Mammary epithelial cell (primary cell): ENCODE measurements at regions not wholly inside any gene's neighbourhood (a gene's known extent, or its start where the extent isn't known, plus 50 kb on each side); places are given as distances from the start of the nearest gene placed in this dataset.

Experiments
- EZH2 ChIP-seq: IDR thresholded peaks from 2 replicates; pipeline ENCODE4 v1.6.1; 2012; ENCODE audit warnings: low read length, inconsistent platforms, borderline replicate concordance
- TF ChIP-seq, protein P1 (sequence below), 2 donors: IDR thresholded peaks in 1 of 2; conservative IDR thresholded peaks in 1 of 2; 2 replicates each; pipeline ENCODE4 v1.5.1; 2011 to 2012; ENCODE audit warnings: inconsistent platforms in 2 of 2, low read length in 2 of 2, mild to moderate bottlenecking in 2 of 2, control low read depth in 1 of 2, low read depth in 1 of 2; ENCODE audit not compliant: insufficient read depth in 1 of 2; ENCODE audit errors: extremely low read depth in 1 of 2

DNA sequence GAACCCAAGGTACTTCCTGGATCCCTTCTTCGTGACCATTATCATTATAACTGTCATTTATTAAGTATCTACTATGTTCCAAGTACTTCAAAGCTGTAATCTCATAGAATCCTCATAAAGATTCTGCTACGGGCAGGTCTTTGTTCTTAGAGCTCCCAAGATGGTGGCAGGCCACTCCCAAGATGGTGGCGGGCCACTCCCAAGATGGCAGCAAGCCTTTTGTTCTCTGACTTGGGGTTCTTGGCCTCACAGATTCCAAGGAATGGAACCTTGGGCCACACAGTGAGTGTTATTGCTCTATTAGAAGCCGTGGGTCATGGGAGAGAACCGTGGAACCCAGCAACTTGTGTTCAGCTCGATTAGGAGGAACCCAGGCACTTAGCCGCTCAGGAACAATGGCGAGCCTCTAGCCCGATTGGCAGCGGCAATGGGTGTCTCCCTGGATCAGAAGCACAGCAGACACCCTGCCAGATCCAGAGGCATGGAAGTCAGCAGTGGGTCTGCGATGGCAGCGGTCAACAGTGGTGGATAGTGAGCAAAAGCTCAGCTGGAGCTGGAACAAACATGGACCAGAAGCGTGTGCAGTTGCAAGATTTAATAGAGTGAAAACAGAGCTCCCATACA, 193.7 kb upstream of the BTG1 start:
- TF ChIP-seq, protein P1, sequence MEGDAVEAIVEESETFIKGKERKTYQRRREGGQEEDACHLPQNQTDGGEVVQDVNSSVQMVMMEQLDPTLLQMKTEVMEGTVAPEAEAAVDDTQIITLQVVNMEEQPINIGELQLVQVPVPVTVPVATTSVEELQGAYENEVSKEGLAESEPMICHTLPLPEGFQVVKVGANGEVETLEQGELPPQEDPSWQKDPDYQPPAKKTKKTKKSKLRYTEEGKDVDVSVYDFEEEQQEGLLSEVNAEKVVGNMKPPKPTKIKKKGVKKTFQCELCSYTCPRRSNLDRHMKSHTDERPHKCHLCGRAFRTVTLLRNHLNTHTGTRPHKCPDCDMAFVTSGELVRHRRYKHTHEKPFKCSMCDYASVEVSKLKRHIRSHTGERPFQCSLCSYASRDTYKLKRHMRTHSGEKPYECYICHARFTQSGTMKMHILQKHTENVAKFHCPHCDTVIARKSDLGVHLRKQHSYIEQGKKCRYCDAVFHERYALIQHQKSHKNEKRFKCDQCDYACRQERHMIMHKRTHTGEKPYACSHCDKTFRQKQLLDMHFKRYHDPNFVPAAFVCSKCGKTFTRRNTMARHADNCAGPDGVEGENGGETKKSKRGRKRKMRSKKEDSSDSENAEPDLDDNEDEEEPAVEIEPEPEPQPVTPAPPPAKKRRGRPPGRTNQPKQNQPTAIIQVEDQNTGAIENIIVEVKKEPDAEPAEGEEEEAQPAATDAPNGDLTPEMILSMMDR (conservative IDR thresholded peaks at IDR 0.05 in 1 of 2, IDR thresholded peaks at IDR 0.05 in 1 of 2; ENCODE audit: extremely low read depth in 1 of 2, insufficient read depth in 1 of 2, low read depth in 1 of 2, low read length in 2 of 2) = no peak
- TF ChIP-seq EZH2 = no peak
